Immature natural killer cell (primary cell): ENCODE measurements at regions not wholly inside any gene's neighbourhood (a gene's known extent, or its start where the extent isn't known, plus 50 kb on each side); places are given as distances from the start of the nearest gene placed in this dataset.

Experiments used
- DNase-seq, 3 donors: peaks; one replicate each; pipeline ENCODE4 v3.0.0; 2022; ENCODE audit warnings: mixed read lengths in 1 of 3
- H3K27ac Mint-ChIP-seq, 6 donors: one replicate each; pipeline ENCODE4 v1.8.0; 2020; ENCODE audit warnings: mixed read lengths in 6 of 6, mild to moderate bottlenecking in 5 of 6, inconsistent platforms in 4 of 6, moderate library complexity in 3 of 6
- H3K27me3 Mint-ChIP-seq, 3 donors: one replicate each; pipeline ENCODE4 v1.8.0; 2020 to 2021; ENCODE audit warnings: low read depth in 3 of 3, mild to moderate bottlenecking in 3 of 3, mixed read lengths in 3 of 3, moderate library complexity in 3 of 3, inconsistent platforms in 1 of 3
- H3K36me3 Mint-ChIP-seq, 3 donors: one replicate each; pipeline ENCODE4 v1.8.0; 2020; ENCODE audit warnings: mixed read lengths in 3 of 3, inconsistent platforms in 2 of 3, mild to moderate bottlenecking in 2 of 3
- H3K4me1 Mint-ChIP-seq, 2 donors: one replicate each; pipeline ENCODE4 v1.8.0; 2020; ENCODE audit warnings: inconsistent platforms in 2 of 2, mild to moderate bottlenecking in 2 of 2, mixed read lengths in 2 of 2, moderate library complexity in 1 of 2
- H3K4me3 Mint-ChIP-seq, 5 donors: one replicate each; pipeline ENCODE4 v1.8.0; 2020; ENCODE audit warnings: mild to moderate bottlenecking in 5 of 5, mixed read lengths in 5 of 5, inconsistent platforms in 3 of 5, moderate library complexity in 3 of 5
- H3K9me3 Mint-ChIP-seq, 6 donors: one replicate each; pipeline ENCODE4 v1.8.0; 2020; ENCODE audit warnings: mild to moderate bottlenecking in 6 of 6, mixed read lengths in 6 of 6, inconsistent platforms in 4 of 6, moderate library complexity in 3 of 6

DNA sequence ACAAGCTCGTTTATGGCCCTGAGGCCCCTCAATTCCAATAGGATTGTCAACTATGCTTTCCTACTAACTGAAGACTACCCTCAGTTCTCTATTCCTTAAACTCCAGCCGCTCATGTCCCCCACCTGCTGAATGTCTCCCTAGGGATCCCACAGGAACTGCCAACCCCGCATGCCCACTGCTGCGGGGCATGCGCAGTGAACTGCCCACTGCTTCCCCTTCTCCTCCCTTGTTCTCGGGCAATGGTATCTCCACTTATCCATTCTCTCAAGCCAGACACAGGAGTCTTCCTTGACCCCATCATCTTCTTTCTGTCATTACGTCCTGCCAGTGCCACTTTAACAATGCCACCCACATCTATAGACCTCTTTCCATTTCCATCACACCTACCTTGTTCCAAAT is 90.0 kb downstream of the FGF18 start:
- H3K4me1 Mint-ChIP-seq: no peaks in the 10 kb centered on the region
- no peak overlapping the region for H3K4me3 Mint-ChIP-seq
- H3K27ac Mint-ChIP-seq: no peak overlapping the region
- no peak for DNase-seq
- H3K36me3 Mint-ChIP-seq: no peaks in the 10 kb centered on the region
- peaks cover 2 to 7% (median 2%) of the 10 kb centered on the region in 3 donors for H3K27me3 Mint-ChIP-seq
- no peaks in the 10 kb centered on the region for H3K9me3 Mint-ChIP-seq

- Mint-ChIP-seq H3K27ac (no peak overlapping the region), H3K9me3 (no peaks in the 10 kb centered on the region)
These were observed 93.0 kb downstream of the FGF18 start for GRCh38 chr5:171512397-171512796.

GRCh38 chr5:171513591-171513990 is 94.1 kb downstream of the FGF18 start:
- H3K4me1 Mint-ChIP-seq: no peaks in the 10 kb centered on the region
- H3K9me3 Mint-ChIP-seq: no peaks in the 10 kb centered on the region
- no peaks in the 10 kb centered on the region for H3K36me3 Mint-ChIP-seq
- no peak for DNase-seq
- no peak overlapping the region for H3K27ac Mint-ChIP-seq
- no peak overlapping the region for H3K4me3 Mint-ChIP-seq
- H3K27me3 Mint-ChIP-seq: peaks cover 2 to 7% (median 2%) of the 10 kb centered on the region in 3 donors

More at GRCh38 chr5:171512397-171512796, 93.0 kb downstream of the FGF18 start:
- no peak for DNase-seq
- Mint-ChIP-seq H3K36me3 (no peaks in the 10 kb centered on the region), H3K27me3 (peaks cover 2 to 7% (median 2%) of the 10 kb centered on the region in 3 donors), H3K4me3 (no peak overlapping the region), H3K4me1 (no peaks in the 10 kb centered on the region)

GRCh38 chr5:171518916-171519315 is 99.5 kb downstream of the FGF18 start:
- Mint-ChIP-seq H3K36me3 (no peaks in the 10 kb centered on the region), H3K27me3 (peaks cover 0 to 10% (median 1%) of the 10 kb centered on the region in 3 donors), H3K4me3 (no peak overlapping the region), H3K9me3 (no peaks in the 10 kb centered on the region), H3K4me1 (no peaks in the 10 kb centered on the region), H3K27ac (no peak overlapping the region)
- no peak for DNase-seq

DNA sequence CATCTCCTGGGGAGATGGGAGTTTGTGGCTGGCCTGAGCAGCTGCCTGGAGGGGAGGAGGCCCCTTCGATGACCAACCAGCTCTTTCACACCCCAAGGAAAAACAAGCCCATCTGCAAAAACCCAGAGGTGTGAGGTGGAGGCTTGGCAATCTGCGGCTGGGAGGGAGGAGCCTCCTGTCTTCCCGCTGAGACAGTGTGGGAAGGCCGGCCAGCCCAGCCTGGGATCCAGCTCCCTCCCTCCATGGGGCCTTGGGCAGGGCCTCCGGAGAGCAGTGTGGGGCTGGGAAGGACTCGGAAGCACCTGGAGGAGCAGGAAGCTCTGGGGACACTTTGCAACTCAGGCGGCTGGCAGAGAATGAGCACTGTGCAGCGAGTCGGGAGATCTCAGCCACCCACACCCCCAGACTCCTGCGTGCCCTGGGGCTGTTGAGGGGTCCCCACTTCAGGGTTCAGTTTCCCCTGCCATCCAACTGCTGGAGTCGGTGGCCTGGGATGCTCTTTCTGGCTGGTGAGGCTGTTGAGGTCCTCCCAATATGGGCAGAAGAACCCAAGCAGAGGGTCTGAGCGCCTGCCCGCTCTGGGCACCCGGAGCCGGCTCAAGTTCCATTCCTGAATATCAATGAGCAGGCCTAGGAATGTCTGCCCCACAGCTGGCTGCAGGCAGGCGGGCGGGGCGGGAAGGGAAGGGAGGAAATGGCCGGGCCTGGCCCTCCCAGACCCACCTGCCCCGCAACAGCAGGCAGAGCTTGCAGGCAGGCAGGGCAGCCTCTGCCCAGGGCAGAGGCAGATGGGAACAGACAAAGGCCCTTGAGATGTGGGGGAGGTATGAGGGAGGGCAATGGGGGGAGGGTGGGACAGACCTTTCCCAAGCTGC is 101.1 kb downstream of the FGF18 start:
- DNase-seq: no peak
- peaks cover 0 to 10% (median 1%) of the 10 kb centered on the region in 3 donors for H3K27me3 Mint-ChIP-seq
- no peak overlapping the region for H3K27ac Mint-ChIP-seq
- H3K4me1 Mint-ChIP-seq: no peaks in the 10 kb centered on the region
- no peaks in the 10 kb centered on the region for H3K36me3 Mint-ChIP-seq
- no peaks in the 10 kb centered on the region for H3K9me3 Mint-ChIP-seq
- H3K4me3 Mint-ChIP-seq: no peak overlapping the region

GRCh38 chr5:171521219-171521633 is 101.8 kb downstream of the FGF18 start:
- Mint-ChIP-seq H3K9me3 (no peaks in the 10 kb centered on the region), H3K27ac (no peak overlapping the region), H3K4me3 (no peak overlapping the region), H3K36me3 (no peaks in the 10 kb centered on the region), H3K27me3 (peaks cover 0 to 10% (median 1%) of the 10 kb centered on the region in 3 donors), H3K4me1 (no peaks in the 10 kb centered on the region)
- no peak for DNase-seq

DNA sequence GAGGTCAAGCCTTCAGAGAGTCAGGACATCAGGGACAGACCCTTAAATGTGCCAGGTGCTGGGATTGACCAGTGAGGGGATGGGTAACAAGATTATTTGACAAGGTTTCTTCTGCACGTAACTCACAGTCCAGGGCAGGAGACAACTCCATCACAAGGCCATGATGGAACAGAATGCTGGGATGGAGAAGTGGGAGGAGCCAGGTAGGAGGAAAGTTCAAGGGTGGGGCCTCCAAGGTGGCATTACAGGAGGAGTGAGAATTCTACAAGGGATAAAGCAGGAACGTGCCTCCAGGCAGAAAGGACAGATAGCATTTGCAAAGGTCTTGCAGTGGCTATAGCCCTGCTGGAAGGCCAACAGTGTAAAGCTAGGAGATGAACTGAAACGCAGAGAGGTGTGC is 102.2 kb downstream of the FGF18 start:
- DNase-seq: no peak
- no peak overlapping the region for H3K27ac Mint-ChIP-seq
- H3K27me3 Mint-ChIP-seq: peaks cover 0 to 10% (median 1%) of the 10 kb centered on the region in 3 donors
- no peaks in the 10 kb centered on the region for H3K4me1 Mint-ChIP-seq
- H3K36me3 Mint-ChIP-seq: no peaks in the 10 kb centered on the region
- no peaks in the 10 kb centered on the region for H3K9me3 Mint-ChIP-seq
- H3K4me3 Mint-ChIP-seq: no peak overlapping the region

GRCh38 chr5:171523781-171524180 is 104.3 kb downstream of the FGF18 start:
- Mint-ChIP-seq H3K27ac (no peak overlapping the region), H3K4me3 (no peak overlapping the region), H3K36me3 (no peaks in the 10 kb centered on the region), H3K9me3 (peaks cover 0 to 2% (median 0%) of the 10 kb centered on the region in 6 donors), H3K27me3 (peaks cover 0 to 10% (median 1%) of the 10 kb centered on the region in 3 donors), H3K4me1 (no peaks in the 10 kb centered on the region)
- no peak for DNase-seq

DNA sequence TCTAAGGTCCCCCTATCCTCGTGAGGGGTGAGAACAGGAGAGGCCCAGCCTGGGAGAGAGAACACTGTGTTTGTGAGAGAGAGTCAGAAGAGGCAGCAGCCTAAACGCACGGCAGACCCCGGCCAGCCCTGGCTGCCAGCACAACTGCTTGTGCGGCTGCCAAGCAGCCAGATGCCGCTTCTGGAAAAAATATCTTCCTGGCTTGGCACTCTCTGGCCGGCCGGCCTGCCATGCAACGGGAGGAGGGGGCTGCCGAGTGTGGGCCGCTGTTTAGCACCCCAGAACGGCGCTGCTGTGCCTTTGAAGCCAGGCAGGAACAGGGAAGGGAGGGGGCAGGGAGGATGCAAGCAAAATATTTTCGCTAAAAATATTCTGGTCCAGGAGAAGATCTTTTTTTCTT is 105.0 kb downstream of the FGF18 start:
- Mint-ChIP-seq H3K36me3 (no peaks in the 10 kb centered on the region), H3K4me1 (no peaks in the 10 kb centered on the region), H3K4me3 (no peak overlapping the region), H3K27me3 (peaks cover 0 to 3% (median 3%) of the 10 kb centered on the region in 3 donors), H3K9me3 (peaks cover 0 to 2% (median 0%) of the 10 kb centered on the region in 6 donors), H3K27ac (no peak overlapping the region)
- no peak for DNase-seq

- no peaks in the 10 kb centered on the region for H3K36me3 Mint-ChIP-seq
- peaks cover 0 to 3% (median 2%) of the 10 kb centered on the region in 3 donors for H3K27me3 Mint-ChIP-seq
- H3K9me3 Mint-ChIP-seq: peaks cover 0 to 2% (median 0%) of the 10 kb centered on the region in 6 donors
- H3K4me3 Mint-ChIP-seq: no peak overlapping the region
- no peak for DNase-seq
- H3K4me1 Mint-ChIP-seq: no peaks in the 10 kb centered on the region
- H3K27ac Mint-ChIP-seq: no peak overlapping the region
These were observed 105.6 kb downstream of the FGF18 start for GRCh38 chr5:171525085-171525484.

DNA sequence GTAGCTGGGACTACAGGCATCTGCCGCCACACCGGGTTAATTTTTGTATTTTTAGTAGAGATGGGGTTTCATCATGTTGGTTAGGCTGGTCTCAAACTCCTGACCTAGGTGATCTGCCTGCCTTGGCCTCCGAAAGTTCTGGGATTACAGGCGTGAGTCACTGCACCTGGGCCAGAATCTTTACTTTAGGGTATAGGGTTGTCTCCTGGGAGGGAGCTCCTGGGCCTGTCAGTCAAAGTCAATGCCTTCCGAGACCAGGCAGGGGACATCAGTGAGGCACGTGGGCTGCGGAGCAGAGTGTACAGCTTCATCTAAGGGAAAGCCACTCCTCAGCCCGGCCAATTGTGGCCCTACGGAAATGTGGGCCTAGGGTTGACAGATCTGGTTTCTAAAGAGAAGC is 108.6 kb downstream of the FGF18 start:
- Mint-ChIP-seq H3K4me3 (no peak overlapping the region), H3K4me1 (no peaks in the 10 kb centered on the region), H3K9me3 (peaks cover 0 to 2% (median 0%) of the 10 kb centered on the region in 6 donors), H3K36me3 (no peaks in the 10 kb centered on the region), H3K27ac (no peak overlapping the region), H3K27me3 (peaks cover 0 to 3% (median 2%) of the 10 kb centered on the region in 3 donors)
- DNase-seq: no peak

DNA sequence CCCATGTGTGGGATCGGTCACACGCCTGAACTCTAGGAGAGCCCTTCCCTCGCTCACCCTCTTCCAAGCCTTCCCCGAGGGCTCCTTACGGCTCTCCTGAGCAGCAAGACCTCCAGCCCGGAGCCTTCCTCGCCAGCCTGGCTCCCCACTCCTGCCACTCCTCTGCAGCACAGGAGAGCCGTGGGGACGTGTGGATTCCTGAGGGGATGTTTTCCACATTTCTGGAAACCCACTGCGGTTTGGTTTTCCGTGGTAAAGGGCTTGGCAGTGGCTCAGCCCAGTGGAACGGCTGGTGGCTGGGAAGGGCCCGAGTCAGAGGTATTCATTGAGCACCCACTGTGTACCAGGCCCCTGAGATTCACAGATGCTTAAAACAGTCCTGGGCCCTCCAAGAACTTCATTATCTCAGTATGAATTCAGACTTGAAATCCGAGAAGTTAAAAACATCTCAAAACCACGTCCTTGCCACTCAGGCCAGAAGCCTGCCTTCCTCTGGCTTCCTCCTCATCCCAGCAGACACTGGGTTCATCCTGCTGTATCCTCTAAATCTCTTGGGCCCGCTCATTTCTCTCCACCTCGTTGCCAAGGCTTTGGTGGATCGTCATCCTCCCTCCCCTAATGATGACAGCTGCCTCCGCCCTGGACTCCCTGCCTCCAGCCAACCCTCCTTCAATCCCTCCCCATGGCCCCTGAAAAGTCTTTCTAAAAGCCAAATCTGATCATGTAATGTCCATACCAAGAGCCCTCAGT is 109.6 kb downstream of the FGF18 start:
- Mint-ChIP-seq H3K36me3 (no peaks in the 10 kb centered on the region), H3K27ac (no peak overlapping the region), H3K27me3 (peaks cover 0 to 7% (median 2%) of the 10 kb centered on the region in 3 donors), H3K4me3 (no peak overlapping the region), H3K9me3 (peaks cover 0 to 2% (median 0%) of the 10 kb centered on the region in 6 donors), H3K4me1 (no peaks in the 10 kb centered on the region)
- no peak for DNase-seq

DNA sequence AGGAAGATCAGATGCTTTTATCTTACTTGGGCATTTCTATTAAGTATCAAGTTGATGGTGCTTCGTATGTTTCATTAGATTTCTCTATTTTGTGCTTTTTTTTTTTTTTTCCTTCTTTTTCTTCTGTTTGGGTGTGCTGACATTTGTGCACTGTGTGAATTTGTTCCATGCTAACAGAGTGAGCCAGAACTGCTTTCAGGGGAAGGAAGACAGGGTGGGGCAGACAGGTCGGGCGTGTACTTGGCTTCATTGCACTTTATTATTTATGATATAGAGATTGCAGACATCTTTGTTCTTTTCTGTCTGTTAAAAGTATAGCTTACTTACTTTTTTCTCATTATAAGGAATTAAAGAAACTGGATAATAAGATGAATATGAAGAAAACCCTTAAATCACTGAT is 112.2 kb downstream of the FGF18 start:
- Mint-ChIP-seq H3K4me1 (no peaks in the 10 kb centered on the region), H3K36me3 (no peaks in the 10 kb centered on the region), H3K27ac (no peak overlapping the region), H3K27me3 (peaks cover 5 to 11% (median 7%) of the 10 kb centered on the region in 3 donors), H3K9me3 (peaks cover 0 to 2% (median 0%) of the 10 kb centered on the region in 6 donors), H3K4me3 (no peak overlapping the region)
- no peak for DNase-seq

DNA sequence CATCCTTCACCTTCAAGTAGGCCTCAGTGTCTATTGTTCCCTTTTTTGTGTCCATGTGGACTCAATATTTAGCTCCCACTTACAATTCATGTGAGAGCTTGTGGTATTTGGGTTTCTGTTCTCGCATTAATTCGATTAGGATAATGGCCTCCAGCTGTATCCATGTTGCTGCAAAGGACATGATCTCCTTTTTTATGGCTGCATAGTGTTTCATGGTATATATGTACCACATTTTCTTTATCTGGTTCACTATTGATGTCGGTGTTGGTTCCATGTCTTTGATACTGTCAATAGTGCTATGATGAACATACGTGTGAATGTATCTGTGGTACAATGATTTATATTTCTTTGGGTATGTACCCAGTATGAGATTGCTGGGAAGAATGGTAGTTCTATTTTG is 113.7 kb downstream of the FGF18 start:
- DNase-seq: no peak
- no peak overlapping the region for H3K27ac Mint-ChIP-seq
- no peaks in the 10 kb centered on the region for H3K9me3 Mint-ChIP-seq
- H3K4me1 Mint-ChIP-seq: no peaks in the 10 kb centered on the region
- peaks cover 5 to 15% (median 7%) of the 10 kb centered on the region in 3 donors for H3K27me3 Mint-ChIP-seq
- H3K36me3 Mint-ChIP-seq: no peaks in the 10 kb centered on the region
- H3K4me3 Mint-ChIP-seq: no peak overlapping the region
